G401 (cell line): ENCODE measurements at regions not wholly inside any gene's neighbourhood (a gene's known extent, or its start where the extent isn't known, plus 50 kb on each side); places are given as distances from the start of the nearest gene placed in this dataset.

ENCODE experiments used
- DNase-seq: peaks from one replicate; pipeline ENCODE4 v3.0.0-alpha.2; 2015; ENCODE audit warnings: low spot score
- in situ Hi-C: cut with HindIII; loops from 2 replicates; pipeline ENCODE4 v1.10.0; 2016; ENCODE audit warnings: low sequenced_read_pairs, mixed read lengths

GRCh38 chr9:119047513-119048307, 321.5 kb downstream of the BRINP1 start:
- no peak for DNase-seq
- in situ Hi-C loops: no loop called here

- no peak for DNase-seq
- in situ Hi-C loops: no loop called here
Measured at GRCh38 chr9:119050281-119050680, 319.0 kb downstream of the BRINP1 start.

GRCh38 chr9:119052339-119053030, 316.8 kb downstream of the BRINP1 start:
- no peak for DNase-seq
- in situ Hi-C loops: no loop called here

- in situ Hi-C loops: no loop called here
Measured at GRCh38 chr9:119053070-119053469, 316.2 kb downstream of the BRINP1 start.

DNA sequence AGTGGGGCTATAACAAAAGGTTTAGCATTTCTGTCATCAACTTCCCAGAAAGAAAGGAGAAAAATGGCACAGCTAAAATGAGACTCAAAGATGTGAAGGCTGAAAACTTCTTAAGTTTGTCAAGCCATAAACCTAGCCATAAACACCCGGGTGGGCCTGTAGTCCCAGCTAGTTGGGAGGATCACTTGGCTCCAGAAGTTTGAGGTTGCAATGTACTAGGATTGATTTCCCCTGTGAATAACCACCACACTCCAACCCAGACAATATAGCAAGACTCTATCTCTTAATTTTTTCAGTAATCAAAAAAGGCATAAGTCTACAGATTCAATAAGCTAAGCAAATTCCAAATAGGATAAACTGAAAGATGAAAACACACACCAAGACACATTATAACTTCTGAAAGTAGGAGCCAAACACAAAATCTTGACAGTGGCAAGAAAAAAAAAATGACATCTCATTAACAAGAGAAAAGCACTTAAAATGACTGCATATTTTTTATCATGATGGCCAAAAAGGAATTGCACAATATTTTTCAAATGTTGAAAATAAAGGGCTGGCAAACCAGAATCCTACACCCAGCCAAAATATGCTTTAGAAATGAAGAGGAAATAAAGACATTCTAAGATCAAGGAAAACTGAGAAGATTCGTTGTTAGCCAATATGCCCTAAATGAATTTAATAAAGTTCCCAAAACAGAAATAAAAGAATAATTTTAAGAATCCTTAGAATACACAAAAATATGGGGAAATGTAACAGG, 308.4 kb downstream of the BRINP1 start:
- in situ Hi-C loops: no loop called here
- no peak for DNase-seq

More at GRCh38 chr9:119053070-119053469, 316.2 kb downstream of the BRINP1 start:
- DNase-seq: no peak

DNA sequence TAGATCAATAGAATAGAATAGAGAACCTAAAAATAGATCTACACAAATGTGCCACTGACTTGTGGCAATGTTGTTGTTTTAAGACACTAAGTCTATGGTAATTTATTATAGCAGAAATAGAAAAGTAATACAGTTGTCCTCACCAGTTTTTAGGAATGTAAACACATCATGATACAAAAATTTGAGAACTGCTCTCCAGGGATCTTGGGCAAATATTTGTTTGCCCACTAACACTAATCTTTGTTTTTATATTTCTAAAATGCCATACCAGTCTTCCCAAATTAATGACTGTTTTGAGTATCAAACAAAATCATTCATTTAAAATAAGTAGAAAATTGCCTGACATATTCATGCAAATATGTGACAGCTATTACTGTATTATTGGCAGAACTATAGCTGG, 297.6 kb downstream of the BRINP1 start:
- in situ Hi-C loops: no loop called here

GRCh38 chr9:119074017-119074416, 295.2 kb downstream of the BRINP1 start:
- no peak for DNase-seq
- in situ Hi-C loops: no loop called here

More for the DNA sequence above, 297.6 kb downstream of the BRINP1 start:
- no peak for DNase-seq

DNA sequence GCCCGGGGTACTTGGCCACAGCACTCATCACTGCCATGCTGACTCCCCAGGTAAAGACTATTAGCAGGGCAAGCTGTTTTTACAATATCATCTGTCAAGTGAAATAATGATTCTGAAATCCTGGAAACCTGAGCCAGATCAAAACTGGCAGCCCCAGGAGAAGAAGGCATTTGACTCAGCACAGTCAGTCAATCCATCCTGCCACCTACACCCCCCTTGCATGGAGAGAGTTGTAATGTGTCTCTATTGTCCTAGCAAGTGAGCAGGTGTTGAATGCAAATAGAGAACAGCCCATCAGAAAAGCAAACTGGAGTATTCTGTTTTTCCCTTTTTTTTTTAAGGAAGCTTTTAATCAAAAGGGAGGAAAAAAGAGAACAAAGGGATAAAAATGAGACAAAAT, 291.2 kb downstream of the BRINP1 start:
- no peak for DNase-seq
- in situ Hi-C loops: no loop called here

DNA sequence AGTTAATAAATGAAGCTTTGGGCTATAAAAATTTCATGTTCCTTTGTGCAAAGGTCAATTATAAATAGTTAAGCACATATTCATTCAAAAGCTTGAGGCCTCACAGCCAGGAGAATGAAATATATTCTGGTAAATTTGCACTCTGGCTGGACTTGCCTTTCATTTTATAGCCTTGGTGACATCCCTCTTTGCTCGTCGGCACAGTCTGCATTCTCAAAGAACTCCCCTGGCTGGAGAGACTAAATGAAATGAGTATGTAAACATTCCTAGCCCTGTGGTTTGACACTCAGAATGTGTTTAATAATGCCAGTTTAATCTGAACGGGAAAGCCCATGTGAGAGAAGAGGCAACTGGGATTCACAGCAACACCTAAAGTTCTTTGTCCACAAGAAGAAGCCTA, 285.6 kb downstream of the BRINP1 start:
- DNase-seq: no peak
- in situ Hi-C loops: no loop called here

- DNase-seq: no peak
- in situ Hi-C loops: no loop called here
Measured at GRCh38 chr9:119086590-119086989, 282.6 kb downstream of the BRINP1 start.

DNA sequence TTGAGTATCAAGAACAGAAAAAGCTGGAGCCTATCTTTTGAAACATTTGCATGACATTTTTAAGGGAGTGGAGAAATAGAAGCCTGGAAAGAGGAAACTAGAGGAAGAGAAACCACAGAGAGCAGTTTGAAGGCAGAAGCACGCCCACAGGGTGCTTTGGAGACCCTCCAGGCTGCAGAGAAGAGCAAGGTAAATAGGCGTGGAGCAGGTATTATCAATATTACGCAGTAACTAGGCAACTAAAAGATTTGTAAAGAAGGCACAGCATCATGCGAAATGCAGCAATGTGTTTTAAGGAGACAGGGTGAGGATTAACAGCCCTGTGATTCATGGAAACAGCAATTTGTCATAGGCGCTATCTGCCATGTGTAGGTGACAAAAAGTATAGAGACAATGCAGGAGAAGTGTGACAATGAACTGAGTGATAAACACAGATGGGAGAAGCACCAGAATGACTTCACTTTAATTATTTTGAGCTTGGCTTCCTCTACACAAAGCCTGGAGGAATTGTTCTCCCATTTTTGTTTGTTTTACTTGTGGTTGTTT, 281.2 kb downstream of the BRINP1 start:
- in situ Hi-C loops: no loop called here
- no peak for DNase-seq

DNA sequence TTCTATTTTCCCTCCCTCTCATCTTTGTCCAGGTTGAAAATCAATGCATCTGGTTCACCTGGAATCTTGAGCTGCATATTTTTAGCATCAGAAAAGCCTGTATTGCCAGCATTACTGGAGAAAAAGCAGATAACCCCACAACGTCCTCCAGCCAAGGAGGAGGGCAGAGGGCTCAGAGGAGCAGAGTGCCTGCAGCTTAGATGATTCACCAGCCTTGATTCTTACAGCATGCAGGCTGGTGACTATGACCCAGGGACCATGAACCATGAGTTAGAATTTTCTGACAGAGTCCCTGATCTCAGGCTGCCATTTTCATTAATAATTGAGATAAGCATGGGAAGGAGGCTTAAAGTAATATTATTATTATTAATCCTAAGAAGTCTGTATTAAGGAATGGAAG, 278.2 kb downstream of the BRINP1 start:
- in situ Hi-C loops: no loop called here
- DNase-seq: no peak

GRCh38 chr9:119092125-119092524, 277.1 kb downstream of the BRINP1 start:
- in situ Hi-C loops: no loop called here
- no peak for DNase-seq

GRCh38 chr9:119094086-119094485, 275.1 kb downstream of the BRINP1 start:
- in situ Hi-C loops: no loop called here
- DNase-seq: no peak

GRCh38 chr9:119095072-119095471, 274.2 kb downstream of the BRINP1 start:
- in situ Hi-C loops: no loop called here
- no peak for DNase-seq

- no peak for DNase-seq
- in situ Hi-C loops: no loop called here
Measured at GRCh38 chr9:119101048-119101447, 268.2 kb downstream of the BRINP1 start.

DNA sequence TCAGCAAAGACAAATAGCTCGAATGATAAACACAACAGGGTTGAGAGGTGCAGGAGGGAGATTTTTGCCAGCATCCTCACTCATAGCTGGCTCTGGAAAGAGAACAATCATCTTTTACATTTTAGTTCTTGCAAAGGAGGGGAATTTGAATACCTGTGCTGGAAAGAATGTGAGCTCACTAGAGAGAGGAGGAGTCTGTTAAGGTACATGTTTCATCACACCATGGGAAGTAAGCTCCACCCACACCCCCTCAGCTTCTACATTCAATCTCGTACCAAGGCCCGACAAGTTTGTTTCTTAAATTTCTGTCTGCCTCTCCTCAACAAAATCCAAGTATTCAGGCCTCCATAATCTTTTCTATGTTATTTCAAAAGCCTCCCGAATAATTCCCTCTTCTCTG, 254.6 kb downstream of the BRINP1 start:
- in situ Hi-C loops: no loop called here

More for the DNA sequence above, 254.6 kb downstream of the BRINP1 start:
- peak; percentile 55 for DNase-seq
